ENCODE measurements at regions not wholly inside any gene's neighbourhood (a gene's known extent, or its start where the extent isn't known, plus 50 kb on each side); places are given as distances from the start of the nearest gene placed in this dataset.
"Not testable (repeated sequence)": the region's sequence is repeated elsewhere in the genome, so short reads cannot be mapped to it uniquely, and the experiment has no call there.

DNA sequence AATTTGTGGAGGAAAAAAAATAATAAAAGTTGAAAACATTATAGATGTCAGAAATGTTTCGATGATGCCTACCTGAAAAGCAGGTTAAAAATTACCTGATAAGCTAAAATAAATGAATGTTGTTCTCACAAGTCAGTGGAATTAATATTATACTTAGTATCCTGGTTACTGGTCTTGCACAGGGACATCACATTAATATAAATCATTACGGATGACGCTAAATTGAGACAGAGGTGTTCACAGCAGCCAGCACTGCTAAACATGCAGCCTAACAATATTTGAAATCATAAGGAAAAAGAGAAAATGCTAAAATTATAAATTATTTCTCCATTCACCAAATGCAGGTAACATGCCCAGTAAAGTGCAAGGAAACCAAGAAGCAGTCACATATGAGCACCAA, 1130.0 kb downstream of the STPG2 start:
- DNase-seq, result no peak

DNA sequence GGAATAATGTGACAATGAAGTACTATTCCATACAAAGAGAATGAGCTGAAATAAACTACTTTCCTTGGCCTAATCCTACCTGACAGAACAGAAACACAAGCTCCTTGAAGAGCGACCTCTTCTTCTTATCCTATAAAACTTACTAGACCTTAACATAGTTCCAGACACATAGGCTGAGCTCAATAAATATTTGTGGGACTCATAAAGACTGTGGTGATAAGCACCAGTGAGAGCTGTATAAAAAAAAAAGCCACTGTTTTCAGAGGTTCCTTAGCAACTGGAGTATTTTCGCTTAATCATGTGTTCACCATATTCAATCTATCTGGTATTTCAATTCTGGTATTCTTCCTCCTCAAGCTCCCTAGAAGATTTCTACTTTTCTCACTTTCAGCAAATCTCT, 1129.6 kb downstream of the STPG2 start:
- DNase-seq, result no peak

DNA sequence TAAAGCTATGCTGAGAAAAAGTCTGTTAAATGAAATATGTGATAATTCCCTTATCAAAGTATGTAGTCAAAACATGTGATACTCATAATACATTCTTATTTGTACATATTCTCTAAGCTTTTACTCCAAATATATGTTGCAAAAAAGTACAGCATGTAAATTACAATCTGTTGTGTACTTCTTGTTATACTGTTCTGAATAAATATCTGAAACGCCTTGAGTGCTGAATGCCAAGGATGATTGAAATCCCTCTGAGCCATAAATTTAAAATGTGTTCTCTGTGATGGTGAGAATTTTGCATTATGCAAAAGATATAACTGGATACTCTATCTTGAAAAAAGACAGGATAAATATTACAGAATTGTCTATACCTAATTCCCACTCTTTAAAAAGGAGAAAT, 1128.0 kb downstream of the STPG2 start:
- DNase-seq, result no peak

GRCh38 chr4:97016186-97016907, 1126.9 kb downstream of the STPG2 start:
- DNase-seq, result no peak

- no peak for DNase-seq
These were observed 1115.4 kb downstream of the STPG2 start for GRCh38 chr4:97027728-97028410.

DNA sequence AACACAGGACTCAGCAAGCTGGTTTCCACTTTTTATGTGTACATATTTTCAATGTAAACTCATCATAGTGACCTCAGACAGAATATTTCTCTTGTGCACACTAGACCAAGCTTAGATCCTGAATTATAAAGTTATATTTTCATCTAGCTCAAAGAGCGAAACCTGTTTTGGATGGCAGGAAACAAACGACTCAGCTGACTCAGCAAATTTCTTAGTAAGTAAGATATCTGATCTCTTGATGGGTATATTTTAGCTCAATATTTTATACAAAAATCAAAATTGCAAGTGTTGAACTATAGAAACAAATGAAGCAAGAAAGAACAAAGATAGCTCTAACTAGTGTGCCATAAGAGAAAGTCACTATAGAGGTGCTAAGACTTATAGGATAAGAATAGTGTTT, 1114.5 kb downstream of the STPG2 start:
- no peak for DNase-seq

DNA sequence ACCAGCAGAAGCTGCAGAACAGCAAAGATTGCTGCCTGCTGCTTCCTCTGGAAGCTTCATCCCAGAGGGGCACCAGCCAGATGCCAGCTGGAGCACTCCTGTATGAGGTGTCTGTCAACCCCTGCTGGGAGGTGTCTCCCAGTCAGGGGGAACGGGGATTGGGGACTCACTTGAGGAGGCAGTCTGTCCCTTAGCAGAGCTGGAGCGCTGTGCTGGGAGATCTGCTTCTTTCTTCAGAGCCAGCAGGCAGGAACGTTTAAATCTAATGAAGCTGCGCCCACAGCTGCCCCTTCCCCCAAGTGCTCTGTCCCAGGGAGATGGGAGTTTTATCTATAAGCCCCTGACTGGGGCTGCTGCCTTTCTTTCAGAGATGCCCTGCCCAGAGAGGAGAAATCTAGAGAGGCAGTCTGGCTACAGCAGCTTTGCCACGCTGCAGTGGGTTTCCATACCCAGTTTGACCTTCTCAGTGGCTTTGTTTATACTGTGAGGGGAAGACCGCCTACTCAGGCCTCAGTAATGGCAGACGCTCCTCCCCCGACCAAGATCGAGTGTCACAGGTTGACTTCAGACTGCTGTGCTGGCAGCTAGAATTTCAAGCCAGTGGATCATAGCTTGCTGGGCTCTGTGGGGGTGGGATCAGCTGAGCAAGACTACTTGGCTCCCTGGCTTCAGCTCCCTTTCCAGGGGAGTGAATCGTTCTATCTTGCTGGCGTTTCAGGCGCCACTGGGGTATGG, 1105.7 kb downstream of the STPG2 start:
- not testable (repeated sequence) for DNase-seq

GRCh38 chr4:97038146-97038516, 1105.1 kb downstream of the STPG2 start:
- DNase-seq, result no peak

- no peak for DNase-seq
These were observed 1070.6 kb downstream of the STPG2 start for GRCh38 chr4:97072666-97073065.

GRCh38 chr4:97073194-97073593, 1070.1 kb downstream of the STPG2 start:
- no peak for DNase-seq

DNA sequence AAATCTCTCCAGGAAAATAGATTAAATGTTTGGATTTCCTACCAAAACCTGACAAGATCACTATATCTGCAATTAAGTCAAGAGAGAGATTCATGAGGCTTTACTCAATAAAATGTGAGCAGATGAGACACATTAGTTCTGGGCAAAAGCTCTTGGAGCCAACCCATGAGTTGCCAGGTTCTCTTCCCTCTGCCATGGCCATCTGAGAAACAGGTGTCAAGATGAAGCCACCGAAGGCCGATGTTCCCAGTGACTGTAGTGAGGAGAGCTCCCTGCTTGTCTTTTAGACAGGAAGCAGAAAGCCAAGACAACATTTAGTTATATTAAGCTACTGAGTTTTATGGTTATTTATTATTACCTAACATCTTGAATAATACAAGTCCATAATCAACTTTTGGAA, 1068.7 kb downstream of the STPG2 start:
- DNase-seq, result no peak

GRCh38 chr4:97081951-97082350, 1061.3 kb downstream of the STPG2 start:
- no peak for DNase-seq

DNA sequence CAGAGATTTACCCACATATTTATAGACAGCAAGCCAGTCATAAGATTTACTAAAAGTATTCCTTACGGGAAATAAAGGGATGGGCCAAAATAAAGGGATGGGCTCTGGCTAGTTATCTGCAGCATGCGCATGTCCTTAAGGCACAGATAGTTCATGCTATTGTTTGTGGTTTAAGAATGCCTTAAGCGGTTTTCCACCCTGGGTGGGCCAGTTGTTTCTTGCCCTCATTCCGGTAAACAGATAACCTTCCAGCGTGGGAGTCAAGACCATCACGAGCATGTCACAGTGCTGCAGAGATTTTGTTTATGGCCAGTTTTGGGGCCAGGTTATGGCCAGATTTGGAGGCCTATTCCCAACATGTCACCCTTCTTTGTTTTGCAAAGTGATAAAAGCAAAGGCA, 1046.2 kb downstream of the STPG2 start:
- DNase-seq, result not testable (repeated sequence)

- DNase-seq, result not testable (repeated sequence)
These were observed 1042.1 kb downstream of the STPG2 start for GRCh38 chr4:97101171-97101570.

GRCh38 chr4:97103252-97103651, 1040.0 kb downstream of the STPG2 start:
- no peak for DNase-seq

DNA sequence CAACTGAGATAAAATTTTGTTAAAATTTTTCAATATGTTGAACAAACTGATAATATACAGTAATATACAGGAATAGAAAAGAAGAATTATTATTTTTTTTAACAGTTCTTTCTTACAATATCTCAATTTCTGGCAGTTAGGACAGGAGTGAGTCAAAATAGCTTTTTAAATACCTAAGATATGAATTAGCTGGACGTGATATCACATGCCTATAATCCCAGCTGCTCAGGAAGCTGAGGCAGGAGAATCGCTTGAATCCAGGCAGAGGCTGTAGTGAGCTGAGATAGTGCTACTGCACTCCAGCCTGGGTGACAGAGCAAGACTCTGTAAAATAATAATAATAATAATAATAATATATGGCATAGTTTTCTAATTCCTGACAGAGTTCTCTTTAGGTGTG, 1039.3 kb downstream of the STPG2 start:
- DNase-seq, result no peak

DNA sequence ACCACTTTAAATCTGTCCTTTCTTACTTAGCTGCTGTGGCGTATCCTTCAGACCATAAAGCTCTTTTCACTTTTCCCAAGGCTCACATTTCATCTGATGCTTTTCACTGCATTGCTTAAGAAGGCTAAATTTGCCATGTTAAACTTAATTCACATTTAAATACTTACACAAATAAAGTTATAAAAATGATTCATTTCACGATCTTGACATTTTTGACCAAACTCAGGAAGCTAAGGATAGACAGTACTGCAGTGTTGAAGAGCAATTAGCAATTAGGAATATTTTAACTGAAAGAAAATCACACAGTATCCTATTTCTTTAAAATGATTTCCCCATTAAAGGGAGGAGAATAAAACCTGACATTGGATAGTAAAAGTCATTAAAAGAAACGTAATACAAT, 1038.6 kb downstream of the STPG2 start:
- DNase-seq, result no peak

DNA sequence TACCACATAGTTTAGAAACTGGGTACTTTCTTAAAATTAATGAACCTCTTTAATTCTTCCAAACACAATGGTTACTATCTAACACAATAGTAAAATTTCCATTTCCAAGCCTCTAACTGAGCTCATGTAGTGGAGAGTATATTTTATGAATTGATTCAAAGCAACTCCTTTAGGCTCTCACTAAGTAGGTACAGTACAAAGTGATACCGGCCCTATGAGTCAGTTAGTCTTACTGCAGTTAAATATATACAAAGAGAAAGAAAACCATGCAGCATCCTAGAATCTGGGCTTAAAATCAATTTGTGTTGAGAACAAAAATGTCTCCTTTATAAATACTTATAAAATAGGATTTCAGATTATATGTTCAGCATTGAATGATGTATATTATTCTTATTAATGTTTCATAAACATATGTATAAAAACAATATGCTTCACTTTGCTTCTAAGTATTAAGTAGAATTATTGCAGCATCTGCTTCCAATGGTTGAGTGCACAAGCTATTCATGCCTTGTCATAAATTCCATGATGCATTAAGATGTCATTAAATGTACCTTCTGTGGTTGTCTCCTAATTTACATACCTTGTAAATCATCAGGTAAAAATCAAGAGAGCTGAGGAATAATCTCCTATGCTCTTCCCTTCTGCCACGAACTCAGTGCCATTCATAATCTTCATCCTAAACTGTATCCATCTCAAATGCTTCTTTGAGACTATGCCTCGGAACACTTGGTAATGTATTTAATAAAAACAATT, 1037.8 kb downstream of the STPG2 start:
- DNase-seq, result no peak

DNA sequence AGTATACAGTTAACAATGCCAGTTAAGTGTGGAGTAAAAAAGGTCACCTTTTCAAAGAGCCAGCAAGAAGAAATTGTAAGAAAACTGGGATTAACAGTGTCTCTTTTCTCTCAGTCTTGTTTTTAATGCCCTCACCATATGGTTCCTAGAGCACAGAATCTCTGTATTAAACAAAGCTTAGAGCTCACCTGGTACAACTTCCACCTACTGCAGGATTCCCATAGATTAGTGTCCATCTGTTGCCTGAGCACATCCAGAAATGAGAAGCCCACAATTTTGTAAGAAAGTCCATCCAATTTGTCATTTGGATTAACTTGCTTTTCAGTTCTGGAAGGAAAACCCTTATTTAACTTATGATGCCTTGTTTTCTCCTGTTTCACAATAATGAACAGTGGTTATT, 1037.1 kb downstream of the STPG2 start:
- no peak for DNase-seq

DNA sequence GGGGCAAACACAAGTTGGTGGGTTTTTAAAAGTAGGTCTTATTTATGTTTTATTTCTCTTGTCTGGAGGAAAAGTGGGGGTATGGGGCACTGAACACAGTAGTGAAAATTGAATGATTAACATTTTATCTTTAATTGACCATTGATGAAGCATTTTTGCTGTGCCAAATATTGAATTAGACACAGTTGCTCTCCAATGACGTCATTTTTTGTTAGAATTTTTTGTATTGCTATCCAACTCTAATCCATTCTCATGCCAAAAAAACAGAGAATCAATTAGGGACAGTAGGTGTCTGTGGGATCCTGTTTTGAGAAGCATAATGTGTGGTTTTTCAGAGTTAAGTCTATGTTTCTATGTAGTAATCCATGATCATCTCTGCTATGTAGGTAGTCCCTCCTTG, 1032.8 kb downstream of the STPG2 start:
- no peak for DNase-seq

DNA sequence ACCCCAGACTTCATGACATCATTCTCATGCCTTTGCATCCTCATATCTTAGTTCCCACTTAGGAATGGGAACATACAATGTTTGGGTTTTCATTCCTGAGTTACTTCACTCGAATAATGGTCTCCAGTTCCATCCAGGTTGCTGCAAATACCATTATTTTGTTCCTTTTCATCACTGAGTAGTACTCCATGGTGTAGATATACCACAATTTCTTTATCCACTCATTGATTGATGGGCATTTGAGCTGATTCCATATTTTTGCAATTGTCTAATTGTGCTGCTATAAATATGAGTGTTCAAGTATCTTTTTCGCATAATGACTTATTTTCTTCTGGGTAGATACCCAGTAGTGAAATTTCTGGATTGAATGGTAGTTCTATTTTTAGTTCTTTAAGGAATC, 1026.8 kb downstream of the STPG2 start:
- no peak for DNase-seq

GRCh38 chr4:97121493-97121892, 1021.8 kb downstream of the STPG2 start:
- DNase-seq, result no peak

GRCh38 chr4:97123573-97123972, 1019.7 kb downstream of the STPG2 start:
- DNase-seq, result no peak
